GM21360 (cell line): ENCODE measurements at regions not wholly inside any gene's neighbourhood (a gene's known extent, or its start where the extent isn't known, plus 50 kb on each side); places are given as distances from the start of the nearest gene placed in this dataset.

Experiments
- ATAC-seq: cut with Tn5 transposase; IDR thresholded peaks from one replicate; pipeline ENCODE4 v1.9.1; 2021; ENCODE audit warnings: mild to moderate bottlenecking, moderate library complexity; ENCODE audit not compliant: unreplicated experiment

GRCh38 chr12:63266988-63267387 lies 116.0 kb upstream of the AVPR1A start:
- no peak for ATAC-seq

GRCh38 chr12:63264629-63265028 lies 113.6 kb upstream of the AVPR1A start:
- ATAC-seq = no peak

- no peak for ATAC-seq
These were observed 99.5 kb upstream of the AVPR1A start for GRCh38 chr12:63250486-63250885.

GRCh38 chr12:63238892-63239291 lies 87.9 kb upstream of the AVPR1A start:
- ATAC-seq = no peak

- ATAC-seq = no peak
These were observed 81.9 kb upstream of the AVPR1A start for GRCh38 chr12:63232896-63233295.

- ATAC-seq = no peak
These were observed 77.9 kb upstream of the AVPR1A start for GRCh38 chr12:63228853-63229252.

GRCh38 chr12:63226792-63227463 lies 75.9 kb upstream of the AVPR1A start:
- ATAC-seq = no peak

GRCh38 chr12:63224396-63224795 lies 73.4 kb upstream of the AVPR1A start:
- ATAC-seq = no peak

GRCh38 chr12:63223128-63223527 lies 72.1 kb upstream of the AVPR1A start:
- ATAC-seq = no peak

GRCh38 chr12:63222582-63222981 lies 71.6 kb upstream of the AVPR1A start:
- no peak for ATAC-seq

GRCh38 chr12:63220921-63221320 lies 69.9 kb upstream of the AVPR1A start:
- ATAC-seq = no peak

- ATAC-seq = no peak
These were observed 61.3 kb upstream of the AVPR1A start for GRCh38 chr12:63212316-63212715.

- no peak for ATAC-seq
These were observed 58.0 kb upstream of the AVPR1A start for GRCh38 chr12:63208956-63209355.

- no peak for ATAC-seq
These were observed 55.9 kb upstream of the AVPR1A start for GRCh38 chr12:63206909-63207308.

GRCh38 chr12:63206494-63206893 lies 55.5 kb upstream of the AVPR1A start:
- no peak for ATAC-seq
